H1 (cell line): ENCODE measurements at regions not wholly inside any gene's neighbourhood (a gene's known extent, or its start where the extent isn't known, plus 50 kb on each side); places are given as distances from the start of the nearest gene placed in this dataset.

ENCODE experiments used
- CTCF ChIA-PET: fragments of 300-600 bp; sonication (Branson Sonifier 250); formaldehyde crosslinking; loops from one replicate; lab custom pipeline; 2021; ENCODE audit not compliant: partially characterized antibody; lab: Charles Lee
- POLR2A ChIA-PET: fragments of 300-600 bp; sonication (Branson Sonifier 250); formaldehyde crosslinking; loops from one replicate; lab custom pipeline; 2021; ENCODE audit warnings: inconsistent platforms; ENCODE audit not compliant: partially characterized antibody; lab: Charles Lee
- DNase-seq, 2 experiments: peaks; one replicate each; pipeline versions ENCODE4 v3.0.0 to v3.0.0-alpha.2; 2010 to 2022; ENCODE audit warnings: low spot score in 2 of 2, low read depth in 1 of 2, mixed read lengths in 1 of 2
- FAIRE-seq: peaks from 2 replicates; lab custom pipeline; 2011; peaks lifted over from hg19 to GRCh38; lab: Jason Lieb, UNC
- H2AFZ ChIP-seq: 2 replicates; pipeline ENCODE4 v1.8.1; 2012; ENCODE audit warnings: low read length, inconsistent platforms
- H2AK5ac ChIP-seq: 2 replicates; pipeline ENCODE4 v1.6.1; 2013; ENCODE audit warnings: low read depth, low read length
- H2BK120ac ChIP-seq: replicated peaks from 2 replicates; pipeline ENCODE3; 2013; ENCODE audit warnings: low read depth, low read length, inconsistent platforms
- H2BK12ac ChIP-seq: 2 replicates; pipeline ENCODE4 v1.6.1; 2013; ENCODE audit warnings: low read depth, low read length
- H2BK15ac ChIP-seq: 2 replicates; pipeline ENCODE4 v1.6.1; 2013; ENCODE audit warnings: low read length
- H2BK20ac ChIP-seq: 2 replicates; pipeline ENCODE4 v1.6.1; 2013; ENCODE audit warnings: low read length
- H2BK5ac ChIP-seq: 2 replicates; pipeline ENCODE4 v1.6.1; 2013; ENCODE audit warnings: low read depth, low read length
- H3K14ac ChIP-seq: 2 replicates; pipeline ENCODE4 v1.6.1; 2013; ENCODE audit warnings: inconsistent platforms; ENCODE audit not compliant: insufficient read length
- H3K18ac ChIP-seq: 2 replicates; pipeline ENCODE4 v1.6.1; 2013; ENCODE audit warnings: low read length; ENCODE audit errors: extremely low read depth
- H3K23ac ChIP-seq: 2 replicates; pipeline ENCODE4 v1.6.1; 2013; ENCODE audit warnings: inconsistent platforms; ENCODE audit not compliant: insufficient read length
- H3K23me2 ChIP-seq: 2 replicates; pipeline ENCODE4 v1.6.1; 2013; ENCODE audit warnings: low read depth, low read length
- H3K27ac ChIP-seq: 2 replicates; pipeline ENCODE4 v1.6.1; 2011; ENCODE audit warnings: low read depth, low read length, inconsistent platforms
- H3K27me3 ChIP-seq, 4 experiments: replicated peaks in 1 of 4; 1 replicate in 1 of 4; 2 replicates in 3 of 4; pipeline versions ENCODE4 v1.6.1 to v1.8.1; 2011 to 2013; ENCODE audit warnings: low read length in 3 of 4, mild to moderate bottlenecking in 3 of 4, inconsistent platforms in 2 of 4, mixed read lengths in 2 of 4, moderate library complexity in 1 of 4; ENCODE audit not compliant: control insufficient read depth in 3 of 4, insufficient read depth in 3 of 4; ENCODE audit errors: extremely low read depth in 1 of 4
- H3K36me3 ChIP-seq, 4 experiments: 2 replicates each; pipeline versions ENCODE4 v1.6.1 to v1.8.1; 2011 to 2013; ENCODE audit warnings: mild to moderate bottlenecking in 4 of 4, low read length in 3 of 4, moderate library complexity in 2 of 4, control low read depth in 1 of 4, inconsistent platforms in 1 of 4; ENCODE audit not compliant: insufficient read depth in 4 of 4, control insufficient read depth in 2 of 4
- H3K4ac ChIP-seq: replicated peaks from 2 replicates; pipeline ENCODE3; 2013; ENCODE audit warnings: low read length, low read depth, mixed read lengths, inconsistent platforms; ENCODE audit not compliant: insufficient read length
- H3K4me1 ChIP-seq, 4 experiments: replicated peaks in 1 of 4; 1 replicate in 1 of 4; 2 replicates in 3 of 4; pipeline versions ENCODE4 v1.6.1 to v1.8.1; 2011 to 2013; ENCODE audit warnings: low read length in 3 of 4, inconsistent platforms in 2 of 4, mixed read lengths in 1 of 4; ENCODE audit not compliant: insufficient read depth in 4 of 4, control insufficient read depth in 3 of 4
- H3K4me2 ChIP-seq, 2 experiments: 2 replicates each; pipeline versions ENCODE4 v1.6.1 to v1.8.1; 2011 to 2013; ENCODE audit warnings: low read depth in 2 of 2, low read length in 2 of 2, control low read depth in 1 of 2, inconsistent platforms in 1 of 2, mild to moderate bottlenecking in 1 of 2; ENCODE audit not compliant: insufficient read depth in 1 of 2
- H3K4me3 ChIP-seq, 4 experiments: fragments of 200-600, 300-600 bp in 1 of 4; sonication (generic), shearing (Covaris generic), sonication (Bioruptor Twin) in 1 of 4; 2 replicates each; pipeline versions ENCODE4 v1.5.1 to v1.8.1; 2011 to 2016; ENCODE audit warnings: low read length in 4 of 4, low read depth in 3 of 4, control low read depth in 2 of 4, inconsistent platforms in 2 of 4, mild to moderate bottlenecking in 2 of 4, mixed read lengths in 1 of 4, moderate library complexity in 1 of 4; ENCODE audit not compliant: insufficient read depth in 2 of 4; ENCODE audit errors: extremely low read depth in 1 of 4
- H3K56ac ChIP-seq: replicated peaks from 2 replicates; pipeline ENCODE3; 2013; ENCODE audit warnings: low read depth, mild to moderate bottlenecking, mixed read lengths, low read length, inconsistent platforms; ENCODE audit not compliant: insufficient read length
- H3K79me1 ChIP-seq: 2 replicates; pipeline ENCODE4 v1.6.1; 2013; ENCODE audit warnings: low read depth, low read length, control low read depth
- H3K79me2 ChIP-seq, 2 experiments: 2 replicates each; pipeline versions ENCODE4 v1.6.1 to v1.8.1; 2012 to 2013; ENCODE audit warnings: low read length in 2 of 2, mild to moderate bottlenecking in 2 of 2, inconsistent platforms in 1 of 2; ENCODE audit not compliant: insufficient read depth in 2 of 2, control insufficient read depth in 1 of 2
- H3K9ac ChIP-seq, 4 experiments: replicated peaks in 1 of 4; 1 replicate in 1 of 4; 2 replicates in 3 of 4; pipeline versions ENCODE4 v1.6.1 to v1.8.1; 2011 to 2013; ENCODE audit warnings: low read depth in 3 of 4, low read length in 3 of 4, control low read depth in 2 of 4, mild to moderate bottlenecking in 2 of 4, moderate library complexity in 2 of 4, inconsistent platforms in 1 of 4; ENCODE audit errors: extremely low read depth in 1 of 4
- H3K9me3 ChIP-seq, 2 experiments: 2 replicates each; pipeline versions ENCODE4 v1.6.1 to v1.8.1; 2012 to 2013; ENCODE audit warnings: mild to moderate bottlenecking in 2 of 2, moderate library complexity in 2 of 2, control low read depth in 1 of 2, inconsistent platforms in 1 of 2, low read depth in 1 of 2, low read length in 1 of 2, mixed read lengths in 1 of 2; ENCODE audit not compliant: insufficient read depth in 2 of 2
- H4K20me1 ChIP-seq, 2 experiments: replicated peaks in 1 of 2; 2 replicates each; pipeline versions ENCODE3 to v1.8.1; 2011 to 2013; ENCODE audit warnings: inconsistent platforms in 2 of 2, low read length in 2 of 2, mild to moderate bottlenecking in 1 of 2; ENCODE audit not compliant: insufficient read depth in 2 of 2, control insufficient read depth in 1 of 2
- H4K5ac ChIP-seq: 2 replicates; pipeline ENCODE4 v1.6.1; 2013; ENCODE audit warnings: low read length, low read depth, mixed read lengths, inconsistent platforms; ENCODE audit not compliant: insufficient read length
- H4K8ac ChIP-seq: 2 replicates; pipeline ENCODE4 v1.8.0; 2013; ENCODE audit warnings: mild to moderate bottlenecking, moderate library complexity, low read length, inconsistent platforms; ENCODE audit not compliant: insufficient read depth; ENCODE audit errors: extremely low read depth
- H4K91ac ChIP-seq: replicated peaks from 2 replicates; pipeline ENCODE3; 2013; ENCODE audit warnings: low read length, mixed read lengths, inconsistent platforms; ENCODE audit not compliant: insufficient read length
- MAX ChIP-seq: IDR thresholded peaks from 2 replicates; pipeline ENCODE4 v1.6.1; 2012; ENCODE audit warnings: inconsistent platforms
- SP1 ChIP-seq: IDR thresholded peaks from 2 replicates; pipeline ENCODE4 v1.6.1; 2011; ENCODE audit warnings: low read depth, low read length
- WGBS, 2 experiments: shearing (Covaris generic) in 1 of 2; methylation state at CpG; one replicate each; pipeline versions ENCODE4 v1.1.6 to v1.1.7; 2013 to 2015; ENCODE audit warnings: low lambda C conversion rate in 2 of 2, mixed read lengths in 2 of 2, inconsistent platforms in 1 of 2, low coverage in 1 of 2, missing lambda C conversion rate in 1 of 2; ENCODE audit not compliant: insufficient replicate concordance in 2 of 2, insufficient coverage in 1 of 2, insufficient read length in 1 of 2; ENCODE audit errors: extremely low coverage in 1 of 2, missing lambda C conversion rate in 1 of 2; 5-methylcytosine and 5-hydroxymethylcytosine counted together

- Histone ChIP-seq H3K27ac (no peak overlapping the region), H3K56ac (no peak overlapping the region), H4K20me1 (no peaks in the 10 kb centered on the region), H3K4me1 (no peaks in the 10 kb centered on the region), H4K5ac (no peak overlapping the region), H3K27me3 (no peaks in the 10 kb centered on the region), H3K36me3 (no peaks in the 10 kb centered on the region), H3K9ac (no peak overlapping the region), H3K9me3 (no peaks in the 10 kb centered on the region), H3K4me2 (no peak overlapping the region), H3K4me3 (no peak overlapping the region), H2BK120ac (no peak overlapping the region), H4K91ac (no peak overlapping the region), H2BK5ac (no peak overlapping the region), H2BK12ac (no peak overlapping the region), H3K14ac (no peak overlapping the region), H2BK15ac (no peak overlapping the region), H3K79me2 (no peaks in the 10 kb centered on the region), H3K23me2 (no peaks in the 10 kb centered on the region), H2BK20ac (no peak overlapping the region), H2AFZ (no peak overlapping the region), H2AK5ac (no peak overlapping the region), H3K4ac (no peak overlapping the region), H3K23ac (no peak overlapping the region), H3K18ac (no peak overlapping the region), H3K79me1 (no peaks in the 10 kb centered on the region), H4K8ac (no peak overlapping the region)
- no peak for TF ChIP-seq MAX
- no peak for TF ChIP-seq SP1
- POLR2A ChIA-PET = no interaction called here
- FAIRE-seq (no peak), DNase-seq (no peak)
- CTCF ChIA-PET = no interaction called here
- 91% methylated on average over 4 of the region's 4 CpGs; no CpG with 5 or more reads in 1 of the 2 experiments for WGBS, 2 experiments
These were observed 453.5 kb upstream of the TNP1 start for GRCh38 chr2:217313386-217313785.
